Cerebellar cortex (tissue), 1 donor: ENCODE measurements at regions not wholly inside any gene's neighbourhood (a gene's known extent, or its start where the extent isn't known, plus 50 kb on each side); places are given as distances from the start of the nearest gene placed in this dataset.

Source experiments
- DNase-seq: peaks from one replicate; pipeline ENCODE4 v3.0.0-alpha.2; 2015; ENCODE audit warnings: low spot score

- no peak for DNase-seq
These were observed 205.9 kb downstream of the IKZF2 start for GRCh38 chr2:212945526-212945925.

GRCh38 chr2:212943351-212943750, 208.1 kb downstream of the IKZF2 start:
- DNase-seq, result no peak

DNA sequence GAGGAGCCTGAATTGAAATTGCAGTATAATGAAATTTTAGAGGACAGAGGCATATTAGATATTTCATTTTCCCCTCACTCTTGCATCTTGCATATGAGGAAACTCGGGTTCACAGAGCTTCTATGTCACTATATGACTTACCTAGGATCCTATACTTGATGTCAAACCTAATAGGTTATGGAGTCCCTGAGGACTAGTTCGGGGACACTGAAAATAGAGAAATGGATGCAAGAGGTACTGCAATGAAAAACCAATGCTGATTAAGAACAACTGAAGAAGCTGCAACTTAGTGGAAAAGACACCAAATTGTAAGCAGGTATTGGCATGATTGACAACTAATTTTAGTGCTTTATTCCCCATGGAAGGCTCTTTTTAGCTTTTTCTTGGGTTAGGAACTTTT, 210.1 kb downstream of the IKZF2 start:
- no peak for DNase-seq

DNA sequence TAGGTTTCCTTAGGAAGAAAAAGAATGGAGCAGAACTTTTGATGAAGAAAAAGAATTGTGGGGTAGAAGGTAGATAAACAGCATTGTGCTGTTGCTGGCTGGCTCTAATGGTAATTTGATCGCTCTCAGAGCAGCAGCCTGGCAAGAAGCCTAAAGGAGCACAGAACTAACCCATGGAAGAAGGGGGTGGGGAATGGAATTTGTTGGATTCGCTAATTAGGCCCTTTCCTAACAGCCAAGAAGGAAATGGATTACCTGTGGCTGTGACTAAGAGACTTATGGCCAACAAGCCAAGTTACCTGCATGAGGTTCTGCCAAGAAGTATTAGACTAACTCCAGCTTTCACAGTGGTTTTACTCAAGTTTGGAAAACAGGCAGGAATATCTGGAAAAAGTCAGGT, 210.6 kb downstream of the IKZF2 start:
- DNase-seq, result no peak

GRCh38 chr2:212939777-212940531, 211.5 kb downstream of the IKZF2 start:
- DNase-seq, result no peak

- no peak for DNase-seq
These were observed 213.1 kb downstream of the IKZF2 start for GRCh38 chr2:212938144-212938793.

- DNase-seq, result no peak
These were observed 214.8 kb downstream of the IKZF2 start for GRCh38 chr2:212936572-212936971.

GRCh38 chr2:212935752-212936151, 215.7 kb downstream of the IKZF2 start:
- DNase-seq, result no peak

GRCh38 chr2:212931271-212931670, 220.1 kb downstream of the IKZF2 start:
- DNase-seq, result no peak

DNA sequence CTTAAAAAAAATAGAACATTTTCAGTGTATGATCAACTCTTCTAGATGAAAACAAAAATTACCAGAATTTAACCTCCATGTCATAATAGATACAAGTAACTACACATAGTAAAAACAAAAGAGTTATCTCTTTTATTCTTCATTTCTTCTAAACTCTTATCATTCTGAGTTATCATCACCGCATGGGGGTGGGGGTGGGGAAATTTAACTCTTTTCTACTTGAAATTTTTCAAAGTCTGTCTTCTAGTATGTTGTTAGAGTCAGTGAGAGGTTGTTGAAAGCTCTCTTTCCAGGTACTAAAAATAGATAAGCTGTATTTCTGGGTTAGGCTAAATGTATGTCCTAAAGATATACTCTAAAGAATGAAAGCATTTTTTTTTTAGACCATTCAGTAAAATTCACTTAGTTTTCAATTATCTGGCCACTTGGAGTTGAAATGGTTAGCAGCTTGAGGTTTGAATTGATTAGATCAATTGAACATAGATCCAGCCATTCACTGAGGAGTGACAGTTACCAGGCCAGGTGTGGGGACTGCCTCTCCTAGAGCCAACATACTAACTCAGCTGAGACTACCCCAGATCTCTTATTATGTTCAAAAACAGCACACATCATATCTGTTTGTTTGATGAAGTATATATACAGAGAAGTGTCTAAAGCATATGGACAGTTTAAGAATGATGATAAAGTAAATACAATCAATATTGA, 220.7 kb downstream of the IKZF2 start:
- no peak for DNase-seq

- no peak for DNase-seq
These were observed 221.4 kb downstream of the IKZF2 start for GRCh38 chr2:212929971-212930370.

DNA sequence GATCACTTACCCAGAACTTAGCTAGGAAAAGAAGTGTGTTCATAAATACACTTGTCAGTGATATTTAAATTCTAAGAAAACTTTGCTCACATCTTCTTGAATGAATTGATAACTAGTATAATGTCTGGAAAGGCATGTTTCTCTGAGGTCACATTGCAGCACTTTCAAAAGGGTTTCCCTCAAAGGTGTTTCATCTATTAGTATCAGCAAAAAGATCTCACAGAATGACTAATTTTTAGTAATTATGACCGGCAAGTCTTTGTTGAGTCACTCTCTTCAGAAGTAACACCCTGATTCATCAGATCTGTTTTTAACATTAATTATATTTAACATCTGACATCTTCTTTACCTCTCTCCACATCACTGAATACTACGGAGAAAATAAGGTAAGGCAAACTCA, 222.3 kb downstream of the IKZF2 start:
- DNase-seq, result no peak

- no peak for DNase-seq
These were observed 222.7 kb downstream of the IKZF2 start for GRCh38 chr2:212928681-212929080.

GRCh38 chr2:212926940-212927339, 224.5 kb downstream of the IKZF2 start:
- DNase-seq, result no peak

- DNase-seq, result no peak
These were observed 228.0 kb downstream of the IKZF2 start for GRCh38 chr2:212923393-212923792.

- DNase-seq, result no peak
These were observed 228.7 kb downstream of the IKZF2 start for GRCh38 chr2:212922701-212923100.

DNA sequence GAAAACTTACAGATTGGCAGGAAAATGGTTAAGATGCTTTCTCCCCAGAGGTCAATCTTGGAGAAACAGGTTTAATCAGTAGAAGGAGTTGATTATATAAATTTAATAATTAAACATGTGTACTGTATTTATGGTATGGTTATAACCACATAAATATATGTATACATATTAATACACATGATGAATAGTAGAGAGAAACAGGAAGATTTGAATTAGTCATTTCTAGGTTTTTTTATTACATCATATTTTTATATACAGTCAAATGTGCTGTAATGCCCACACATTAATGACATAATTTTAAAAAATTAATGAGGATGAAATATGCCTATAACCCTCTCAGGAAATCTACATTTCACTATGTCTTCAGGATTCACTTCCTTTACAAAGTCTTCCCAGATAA, 229.7 kb downstream of the IKZF2 start:
- no peak for DNase-seq

- DNase-seq, result no peak
These were observed 230.4 kb downstream of the IKZF2 start for GRCh38 chr2:212921061-212921460.

- DNase-seq, result no peak
These were observed 232.2 kb downstream of the IKZF2 start for GRCh38 chr2:212919238-212919637.

GRCh38 chr2:212918336-212918735, 233.1 kb downstream of the IKZF2 start:
- no peak for DNase-seq

- no peak for DNase-seq
These were observed 236.2 kb downstream of the IKZF2 start for GRCh38 chr2:212915121-212915782.

- DNase-seq, result no peak
These were observed 237.0 kb downstream of the IKZF2 start for GRCh38 chr2:212914392-212914791.
